ENCODE measurements at regions not wholly inside any gene's neighbourhood (a gene's known extent, or its start where the extent isn't known, plus 50 kb on each side); places are given as distances from the start of the nearest gene placed in this dataset.

- H3K36me3 ChIP-seq (ENCODE audit: control insufficient read depth, insufficient read depth, low read length) = no peaks in the 10 kb centered on the region
- H3K4me3 ChIP-seq (ENCODE audit: low read depth, low read length) = no peak overlapping the region
- no peak overlapping the region for H3K27ac ChIP-seq (ENCODE audit: insufficient read depth, low read length, poor library complexity, severe bottlenecking)
- Mint-ChIP-seq H3K4me3 (peak overlapping the region in 1 of 4 donors; percentile 10), H3K4me1 (peaks cover 12 to 34% (median 21%) of the 10 kb centered on the region in 4 donors), H3K36me3 (no peaks in the 10 kb centered on the region), H3K27ac (no peak overlapping the region), H3K9me3 (peaks cover 0 to 4% (median 0%) of the 10 kb centered on the region in 7 donors), H3K27me3 (peaks cover under 1% of the 10 kb centered on the region)
- no peak for ATAC-seq (ENCODE audit: low read depth in 2 of 2)
- no peak for DNase-seq
- H3K4me1 ChIP-seq (ENCODE audit: control insufficient read depth, insufficient read depth, low read length, poor library complexity, severe bottlenecking) = peaks cover 15% of the 10 kb centered on the region
- no peaks in the 10 kb centered on the region for H3K27me3 ChIP-seq (ENCODE audit: control insufficient read depth, insufficient read depth, low read length)
- no peaks in the 10 kb centered on the region for H3K9me3 ChIP-seq (ENCODE audit: control insufficient read depth in 2 of 2, low read length in 2 of 2)
Observed at GRCh38 chr10:32147730-32148129, 91.5 kb upstream of the KIF5B start.

- H3K27me3 ChIP-seq (ENCODE audit: control insufficient read depth, insufficient read depth, low read length) = no peaks in the 10 kb centered on the region
- peaks cover 0 to 4% (median 0%) of the 10 kb centered on the region in 7 donors for H3K9me3 Mint-ChIP-seq
- ATAC-seq (ENCODE audit: low read depth in 2 of 2) (no peak), DNase-seq (no peak)
- no peaks in the 10 kb centered on the region for H3K9me3 ChIP-seq (ENCODE audit: control insufficient read depth in 2 of 2, low read length in 2 of 2)
- peaks cover 12 to 22% (median 18%) of the 10 kb centered on the region in 4 donors for H3K4me1 Mint-ChIP-seq
- H3K4me3 ChIP-seq (ENCODE audit: low read depth, low read length) = no peak overlapping the region
- H3K27ac Mint-ChIP-seq = no peak overlapping the region
- no peaks in the 10 kb centered on the region for H3K36me3 ChIP-seq (ENCODE audit: control insufficient read depth, insufficient read depth, low read length)
- H3K36me3 Mint-ChIP-seq = no peaks in the 10 kb centered on the region
- no peak overlapping the region for H3K27ac ChIP-seq (ENCODE audit: insufficient read depth, low read length, poor library complexity, severe bottlenecking)
- H3K4me3 Mint-ChIP-seq = no peak overlapping the region
- peaks cover 15% of the 10 kb centered on the region for H3K4me1 ChIP-seq (ENCODE audit: control insufficient read depth, insufficient read depth, low read length, poor library complexity, severe bottlenecking)
- H3K27me3 Mint-ChIP-seq = peaks cover 4% of the 10 kb centered on the region
Observed at GRCh38 chr10:32146166-32146565, 89.9 kb upstream of the KIF5B start.

- Mint-ChIP-seq H3K9me3 (peaks cover 0 to 4% (median 0%) of the 10 kb centered on the region in 7 donors), H3K4me1 (peaks cover 5 to 11% (median 9%) of the 10 kb centered on the region in 4 donors), H3K4me3 (no peak overlapping the region), H3K27ac (no peak overlapping the region), H3K36me3 (no peaks in the 10 kb centered on the region), H3K27me3 (peaks cover 4% of the 10 kb centered on the region)
- Histone ChIP-seq H3K27ac (ENCODE audit: insufficient read depth, low read length, poor library complexity, severe bottlenecking) (no peak overlapping the region), H3K36me3 (ENCODE audit: control insufficient read depth, insufficient read depth, low read length) (no peaks in the 10 kb centered on the region), H3K4me3 (ENCODE audit: low read depth, low read length) (no peak overlapping the region), H3K27me3 (ENCODE audit: control insufficient read depth, insufficient read depth, low read length) (no peaks in the 10 kb centered on the region), H3K9me3 (ENCODE audit: control insufficient read depth in 2 of 2, low read length in 2 of 2) (no peaks in the 10 kb centered on the region), H3K4me1 (ENCODE audit: control insufficient read depth, insufficient read depth, low read length, poor library complexity, severe bottlenecking) (peaks cover 5% of the 10 kb centered on the region)
- no peak for ATAC-seq (ENCODE audit: low read depth in 2 of 2)
- DNase-seq = no peak
Observed at GRCh38 chr10:32144817-32145688, 88.8 kb upstream of the KIF5B start.

- Mint-ChIP-seq H3K36me3 (no peaks in the 10 kb centered on the region), H3K4me1 (no peaks in the 10 kb centered on the region)
- no peak for ATAC-seq (ENCODE audit: low read depth in 2 of 2)
Observed at GRCh38 chr10:32143302-32143847, 87.2 kb upstream of the KIF5B start.

GRCh38 chr10:32142646-32143045 lies 86.4 kb upstream of the KIF5B start:
- no peaks in the 10 kb centered on the region for H3K27me3 ChIP-seq (ENCODE audit: control insufficient read depth, insufficient read depth, low read length)
- DNase-seq (no peak), ATAC-seq (ENCODE audit: low read depth in 2 of 2) (no peak)
- no peak overlapping the region for H3K27ac ChIP-seq (ENCODE audit: insufficient read depth, low read length, poor library complexity, severe bottlenecking)
- no peak overlapping the region for H3K27ac Mint-ChIP-seq
- no peaks in the 10 kb centered on the region for H3K4me1 Mint-ChIP-seq
- H3K36me3 Mint-ChIP-seq = no peaks in the 10 kb centered on the region
- H3K9me3 Mint-ChIP-seq = no peaks in the 10 kb centered on the region
- no peak overlapping the region for H3K4me3 Mint-ChIP-seq
- no peak overlapping the region for H3K4me3 ChIP-seq (ENCODE audit: low read depth, low read length)
- H3K9me3 ChIP-seq (ENCODE audit: control insufficient read depth in 2 of 2, low read length in 2 of 2) = no peaks in the 10 kb centered on the region
- H3K36me3 ChIP-seq (ENCODE audit: control insufficient read depth, insufficient read depth, low read length) = no peaks in the 10 kb centered on the region
- no peaks in the 10 kb centered on the region for H3K4me1 ChIP-seq (ENCODE audit: control insufficient read depth, insufficient read depth, low read length, poor library complexity, severe bottlenecking)
- peaks cover 4% of the 10 kb centered on the region for H3K27me3 Mint-ChIP-seq

More at GRCh38 chr10:32143302-32143847, 87.2 kb upstream of the KIF5B start:
- DNase-seq = no peak
- no peaks in the 10 kb centered on the region for H3K9me3 ChIP-seq (ENCODE audit: control insufficient read depth in 2 of 2, low read length in 2 of 2)
- H3K36me3 ChIP-seq (ENCODE audit: control insufficient read depth, insufficient read depth, low read length) = no peaks in the 10 kb centered on the region
- no peak overlapping the region for H3K4me3 ChIP-seq (ENCODE audit: low read depth, low read length)
- H3K27me3 ChIP-seq (ENCODE audit: control insufficient read depth, insufficient read depth, low read length) = no peaks in the 10 kb centered on the region
- Mint-ChIP-seq H3K4me3 (no peak overlapping the region), H3K9me3 (peaks cover 0 to 4% (median 0%) of the 10 kb centered on the region in 7 donors), H3K27ac (no peak overlapping the region), H3K27me3 (peaks cover 4% of the 10 kb centered on the region)
- H3K4me1 ChIP-seq (ENCODE audit: control insufficient read depth, insufficient read depth, low read length, poor library complexity, severe bottlenecking) = no peaks in the 10 kb centered on the region
- no peak overlapping the region for H3K27ac ChIP-seq (ENCODE audit: insufficient read depth, low read length, poor library complexity, severe bottlenecking)

- Mint-ChIP-seq H3K4me3 (no peak overlapping the region), H3K9me3 (no peaks in the 10 kb centered on the region), H3K27ac (no peak overlapping the region), H3K4me1 (no peaks in the 10 kb centered on the region), H3K27me3 (peaks cover 4% of the 10 kb centered on the region), H3K36me3 (no peaks in the 10 kb centered on the region)
- Histone ChIP-seq H3K9me3 (ENCODE audit: control insufficient read depth in 2 of 2, low read length in 2 of 2) (no peaks in the 10 kb centered on the region), H3K27ac (ENCODE audit: insufficient read depth, low read length, poor library complexity, severe bottlenecking) (no peak overlapping the region), H3K4me1 (ENCODE audit: control insufficient read depth, insufficient read depth, low read length, poor library complexity, severe bottlenecking) (no peaks in the 10 kb centered on the region), H3K36me3 (ENCODE audit: control insufficient read depth, insufficient read depth, low read length) (no peaks in the 10 kb centered on the region), H3K27me3 (ENCODE audit: control insufficient read depth, insufficient read depth, low read length) (no peaks in the 10 kb centered on the region), H3K4me3 (ENCODE audit: low read depth, low read length) (no peak overlapping the region)
- DNase-seq (no peak), ATAC-seq (ENCODE audit: low read depth in 2 of 2) (no peak)
Observed at GRCh38 chr10:32141018-32141807, 85.0 kb upstream of the KIF5B start.

- no peak overlapping the region for H3K27ac Mint-ChIP-seq
- no peak overlapping the region for H3K4me3 ChIP-seq (ENCODE audit: low read depth, low read length)
- H3K4me1 Mint-ChIP-seq = no peaks in the 10 kb centered on the region
- DNase-seq = no peak
- no peaks in the 10 kb centered on the region for H3K36me3 Mint-ChIP-seq
- H3K9me3 ChIP-seq (ENCODE audit: control insufficient read depth in 2 of 2, low read length in 2 of 2) = no peaks in the 10 kb centered on the region
- H3K9me3 Mint-ChIP-seq = no peaks in the 10 kb centered on the region
- H3K4me1 ChIP-seq (ENCODE audit: control insufficient read depth, insufficient read depth, low read length, poor library complexity, severe bottlenecking) = no peaks in the 10 kb centered on the region
- no peak overlapping the region for H3K27ac ChIP-seq (ENCODE audit: insufficient read depth, low read length, poor library complexity, severe bottlenecking)
- ATAC-seq (ENCODE audit: low read depth in 2 of 2) = no peak
- no peak overlapping the region for H3K4me3 Mint-ChIP-seq
- H3K36me3 ChIP-seq (ENCODE audit: control insufficient read depth, insufficient read depth, low read length) = no peaks in the 10 kb centered on the region
- no peaks in the 10 kb centered on the region for H3K27me3 ChIP-seq (ENCODE audit: control insufficient read depth, insufficient read depth, low read length)
- peaks cover 4% of the 10 kb centered on the region for H3K27me3 Mint-ChIP-seq
Observed at GRCh38 chr10:32140403-32140802, 84.2 kb upstream of the KIF5B start.

All from CD4-positive, CD25-positive, alpha-beta regulatory T cell (primary cell).